GM21381 (cell line): ENCODE measurements at regions not wholly inside any gene's neighbourhood (a gene's known extent, or its start where the extent isn't known, plus 50 kb on each side); places are given as distances from the start of the nearest gene placed in this dataset.
"Not testable (repeated sequence)": the region's sequence is repeated elsewhere in the genome, so short reads cannot be mapped to it uniquely, and the experiment has no call there.

Experiments used
- ATAC-seq: cut with Tn5 transposase; IDR thresholded peaks from one replicate; pipeline ENCODE4 v1.9.1; 2021; ENCODE audit warnings: mild to moderate bottlenecking, moderate library complexity; ENCODE audit not compliant: unreplicated experiment

GRCh38 chr7:149930374-149931068 is 56.8 kb downstream of the ATP6V0E2 start:
- not testable (repeated sequence) for ATAC-seq

- not testable (repeated sequence) for ATAC-seq
Observed at GRCh38 chr7:149933776-149934175, 60.0 kb downstream of the ATP6V0E2 start.

GRCh38 chr7:149947346-149947745 is 73.6 kb downstream of the ATP6V0E2 start:
- not testable (repeated sequence) for ATAC-seq

- not testable (repeated sequence) for ATAC-seq
Observed at GRCh38 chr7:149948444-149948843, 74.7 kb downstream of the ATP6V0E2 start.

- not testable (repeated sequence) for ATAC-seq
Observed at GRCh38 chr7:149949863-149950577, 76.3 kb downstream of the ATP6V0E2 start.

GRCh38 chr7:149950578-149950924 is 76.8 kb downstream of the ATP6V0E2 start:
- not testable (repeated sequence) for ATAC-seq

GRCh38 chr7:149951579-149951978 is 77.8 kb downstream of the ATP6V0E2 start:
- ATAC-seq: not testable (repeated sequence)

- ATAC-seq: not testable (repeated sequence)
Observed at GRCh38 chr7:149958880-149959279, 85.1 kb downstream of the ATP6V0E2 start.

GRCh38 chr7:149960863-149961262 is 87.1 kb downstream of the ATP6V0E2 start:
- ATAC-seq: not testable (repeated sequence)

GRCh38 chr7:149961878-149962277 is 88.1 kb downstream of the ATP6V0E2 start:
- ATAC-seq: not testable (repeated sequence)

GRCh38 chr7:149962685-149963319 is 89.0 kb downstream of the ATP6V0E2 start:
- not testable (repeated sequence) for ATAC-seq

GRCh38 chr7:149963985-149964384 is 90.2 kb downstream of the ATP6V0E2 start:
- ATAC-seq: not testable (repeated sequence)

GRCh38 chr7:149966444-149966843 is 92.7 kb downstream of the ATP6V0E2 start:
- ATAC-seq: not testable (repeated sequence)

GRCh38 chr7:149972977-149973376 is 99.2 kb downstream of the ATP6V0E2 start:
- ATAC-seq: not testable (repeated sequence)

GRCh38 chr7:149973681-149974080 is 99.9 kb downstream of the ATP6V0E2 start:
- not testable (repeated sequence) for ATAC-seq

- ATAC-seq: not testable (repeated sequence)
Observed at GRCh38 chr7:149975608-149976007, 101.8 kb downstream of the ATP6V0E2 start.

- ATAC-seq: not testable (repeated sequence)
Observed at GRCh38 chr7:149978537-149978936, 104.8 kb downstream of the ATP6V0E2 start.

GRCh38 chr7:149978944-149979343 is 105.2 kb downstream of the ATP6V0E2 start:
- ATAC-seq: not testable (repeated sequence)

- not testable (repeated sequence) for ATAC-seq
Observed at GRCh38 chr7:149982537-149983112, 108.9 kb downstream of the ATP6V0E2 start.

GRCh38 chr7:149986866-149987265 is 113.1 kb downstream of the ATP6V0E2 start:
- not testable (repeated sequence) for ATAC-seq

GRCh38 chr7:149991652-149992302 is 118.0 kb downstream of the ATP6V0E2 start:
- not testable (repeated sequence) for ATAC-seq
